SU-DHL-6 (cell line): ENCODE measurements at regions not wholly inside any gene's neighbourhood (a gene's known extent, or its start where the extent isn't known, plus 50 kb on each side); places are given as distances from the start of the nearest gene placed in this dataset.

Experiments
- EZH2phosphoT487 ChIP-seq: fragments of 200-600 bp; sonication (generic), shearing (Covaris generic); conservative IDR thresholded peaks from 2 replicates; pipeline ENCODE4 v1.6.1; 2018; ENCODE audit warnings: mild to moderate bottlenecking, antibody characterized with exemption, low read length, moderate library complexity, mixed read lengths
- TF ChIP-seq, protein P1 (sequence below): fragments of 200-600 bp; sonication (generic); IDR thresholded peaks from one replicate; pipeline ENCODE4 v1.5.1; 2017; ENCODE audit warnings: antibody characterized with exemption, mild to moderate bottlenecking, low read length, moderate library complexity; ENCODE audit not compliant: insufficient read depth, poor library complexity, severe bottlenecking

DNA sequence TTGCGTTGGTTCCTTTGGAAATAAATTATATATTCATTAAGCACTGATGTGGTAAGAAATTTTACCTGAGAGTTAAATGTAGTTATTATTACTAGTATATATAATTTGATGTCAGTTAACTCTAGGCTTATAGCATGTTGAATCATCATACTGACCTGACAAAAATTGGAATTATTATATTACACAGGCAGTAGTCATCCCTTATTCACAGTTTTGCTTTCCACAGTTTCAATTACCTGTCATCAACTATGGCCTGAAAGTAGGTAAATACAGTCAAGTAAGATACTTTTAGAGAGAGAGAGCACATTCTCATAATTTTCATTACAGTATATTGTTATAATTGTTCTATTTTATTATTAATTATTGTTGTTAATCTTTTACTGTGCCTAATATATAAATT lies 1074.7 kb downstream of the CDH11 start:
- TF ChIP-seq, protein P1, sequence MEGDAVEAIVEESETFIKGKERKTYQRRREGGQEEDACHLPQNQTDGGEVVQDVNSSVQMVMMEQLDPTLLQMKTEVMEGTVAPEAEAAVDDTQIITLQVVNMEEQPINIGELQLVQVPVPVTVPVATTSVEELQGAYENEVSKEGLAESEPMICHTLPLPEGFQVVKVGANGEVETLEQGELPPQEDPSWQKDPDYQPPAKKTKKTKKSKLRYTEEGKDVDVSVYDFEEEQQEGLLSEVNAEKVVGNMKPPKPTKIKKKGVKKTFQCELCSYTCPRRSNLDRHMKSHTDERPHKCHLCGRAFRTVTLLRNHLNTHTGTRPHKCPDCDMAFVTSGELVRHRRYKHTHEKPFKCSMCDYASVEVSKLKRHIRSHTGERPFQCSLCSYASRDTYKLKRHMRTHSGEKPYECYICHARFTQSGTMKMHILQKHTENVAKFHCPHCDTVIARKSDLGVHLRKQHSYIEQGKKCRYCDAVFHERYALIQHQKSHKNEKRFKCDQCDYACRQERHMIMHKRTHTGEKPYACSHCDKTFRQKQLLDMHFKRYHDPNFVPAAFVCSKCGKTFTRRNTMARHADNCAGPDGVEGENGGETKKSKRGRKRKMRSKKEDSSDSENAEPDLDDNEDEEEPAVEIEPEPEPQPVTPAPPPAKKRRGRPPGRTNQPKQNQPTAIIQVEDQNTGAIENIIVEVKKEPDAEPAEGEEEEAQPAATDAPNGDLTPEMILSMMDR = no peak
- TF ChIP-seq EZH2phosphoT487 = no peak
